Ecto neural progenitor cell (in vitro differentiated cells): ENCODE measurements at regions not wholly inside any gene's neighbourhood (a gene's known extent, or its start where the extent isn't known, plus 50 kb on each side); places are given as distances from the start of the nearest gene placed in this dataset.

Experiments used
- DNase-seq: peaks from one replicate; pipeline ENCODE4 v3.0.0-alpha.2; 2018; ENCODE audit warnings: low spot score

DNA sequence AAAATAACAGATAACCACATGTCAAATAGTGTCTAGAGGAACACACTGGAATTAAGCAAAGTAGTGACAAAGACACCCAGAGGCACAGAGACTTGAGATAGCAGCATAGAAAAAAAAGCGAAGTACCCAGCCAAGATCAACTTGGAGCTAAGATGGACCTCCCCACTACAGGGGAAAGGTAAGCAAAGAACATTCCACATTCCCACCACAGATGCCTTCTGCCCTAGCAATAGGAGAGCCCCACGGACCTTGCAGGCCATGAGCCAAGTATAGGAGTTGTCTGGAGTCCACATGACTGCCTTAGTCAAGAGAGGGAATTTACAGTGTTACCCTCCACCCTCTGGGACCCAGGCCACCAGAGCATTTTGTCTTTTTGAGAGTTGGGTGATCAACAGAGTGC is 110.7 kb upstream of the SPRY2 start:
- DNase-seq = no peak

DNA sequence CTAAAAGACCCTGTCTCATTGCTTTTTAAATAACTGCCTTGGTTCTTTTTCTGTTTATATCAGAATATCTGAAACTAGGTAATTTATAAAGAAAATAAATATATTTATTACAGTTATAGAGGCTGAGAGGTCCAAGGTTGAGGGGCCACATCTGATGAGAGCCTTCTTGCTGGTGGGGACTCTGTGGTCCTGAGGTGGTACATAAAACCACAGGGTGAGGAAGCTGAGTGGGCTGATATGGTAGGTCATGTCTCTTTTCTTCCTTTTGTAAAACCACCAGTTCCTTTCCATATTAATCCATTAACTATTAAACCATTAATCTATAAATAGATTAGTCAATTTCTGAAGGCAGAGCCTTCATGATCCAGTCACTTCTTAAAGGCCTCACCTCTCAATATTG is 109.5 kb upstream of the SPRY2 start:
- DNase-seq = no peak

DNA sequence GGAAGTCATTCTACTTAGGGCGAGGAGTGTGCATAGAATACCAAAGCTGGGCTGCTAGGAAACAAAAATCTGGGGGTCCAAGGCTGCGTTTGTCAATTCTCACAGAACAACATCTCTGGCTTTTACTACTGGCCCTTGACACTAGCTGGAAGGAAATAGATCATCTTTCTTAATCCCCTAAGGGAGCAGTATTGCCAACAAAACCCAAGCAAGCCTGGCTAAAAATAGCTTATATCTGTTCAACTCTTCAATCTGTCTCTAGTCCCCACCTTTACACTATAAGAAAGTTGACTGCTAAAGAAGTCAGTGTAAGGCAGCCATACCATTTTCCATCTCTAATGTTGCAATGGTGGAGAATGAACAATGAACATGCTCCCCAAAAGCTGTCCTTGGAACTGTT is 107.8 kb upstream of the SPRY2 start:
- no peak for DNase-seq

DNA sequence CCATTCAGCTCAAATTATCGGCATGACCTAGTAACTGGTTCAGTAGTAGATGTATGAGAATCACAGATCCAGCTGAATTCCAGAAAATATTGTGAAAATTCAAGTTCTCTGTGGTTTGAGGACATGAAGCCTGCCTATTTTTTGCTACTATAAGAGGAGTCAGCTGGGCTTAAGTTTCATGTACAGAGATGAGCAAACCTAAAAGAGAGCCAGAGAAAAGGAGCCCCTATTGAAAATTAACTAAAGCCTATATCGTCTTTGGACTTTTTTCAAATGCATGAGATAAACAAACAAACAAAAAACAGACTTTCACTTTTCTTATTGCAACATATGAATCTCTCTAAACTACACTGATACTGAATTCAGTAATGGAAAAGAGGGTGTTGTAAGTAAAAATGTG is 106.8 kb upstream of the SPRY2 start:
- DNase-seq = no peak

DNA sequence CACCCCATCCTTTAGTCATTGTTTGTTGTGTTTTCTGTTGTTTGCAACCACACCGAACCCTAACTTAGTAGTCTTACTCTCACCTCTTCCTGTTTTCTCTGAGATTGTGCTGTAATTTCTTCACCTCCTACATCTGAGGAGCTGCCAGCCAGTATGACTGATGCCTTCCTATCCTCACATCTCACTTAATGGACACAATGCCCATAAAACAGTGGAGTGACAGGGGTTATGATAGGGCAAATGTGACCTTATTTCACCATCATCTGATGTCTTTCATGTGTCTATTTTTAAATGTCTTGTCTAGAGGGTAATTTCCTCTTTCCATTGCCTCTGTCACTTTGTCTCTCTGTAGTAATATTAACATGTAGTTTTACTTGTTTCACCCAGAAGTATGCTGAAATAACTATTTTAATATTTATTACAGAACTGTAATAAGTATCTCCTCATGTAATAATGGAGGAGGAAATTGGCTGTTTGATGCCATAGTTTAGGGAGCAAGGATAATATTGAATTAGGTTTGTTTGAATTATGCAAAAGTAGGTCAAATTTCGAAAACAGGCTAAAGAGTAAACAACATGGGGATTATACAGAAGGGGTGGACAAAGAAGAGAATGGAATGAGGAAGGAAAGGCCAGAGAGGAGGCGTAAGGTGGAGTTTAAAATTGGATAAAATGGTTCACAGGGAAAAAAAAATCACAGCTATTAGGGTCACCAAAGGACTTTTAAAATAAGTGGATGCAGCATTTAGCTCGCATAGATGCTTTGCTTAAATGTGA is 103.5 kb upstream of the SPRY2 start:
- no peak for DNase-seq

DNA sequence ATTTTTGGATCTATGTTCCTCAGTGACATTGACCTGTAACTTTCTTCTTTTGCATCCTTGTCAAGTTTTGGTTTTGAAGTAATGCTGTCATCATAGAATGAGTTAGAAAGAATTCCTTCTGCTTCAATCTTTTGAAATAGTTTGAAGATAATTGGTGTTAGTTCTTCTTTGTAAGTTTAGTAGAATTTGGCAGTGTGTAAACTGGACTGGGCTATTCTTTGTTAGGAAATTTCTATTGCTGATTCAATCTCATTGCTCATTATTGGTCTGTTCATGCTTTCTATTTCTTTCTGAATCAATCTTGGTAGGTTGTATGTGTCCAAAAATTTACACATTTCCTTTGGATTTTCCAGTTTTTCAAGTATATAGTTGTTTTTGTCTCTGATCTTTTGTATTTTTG is 101.7 kb upstream of the SPRY2 start:
- no peak for DNase-seq

DNA sequence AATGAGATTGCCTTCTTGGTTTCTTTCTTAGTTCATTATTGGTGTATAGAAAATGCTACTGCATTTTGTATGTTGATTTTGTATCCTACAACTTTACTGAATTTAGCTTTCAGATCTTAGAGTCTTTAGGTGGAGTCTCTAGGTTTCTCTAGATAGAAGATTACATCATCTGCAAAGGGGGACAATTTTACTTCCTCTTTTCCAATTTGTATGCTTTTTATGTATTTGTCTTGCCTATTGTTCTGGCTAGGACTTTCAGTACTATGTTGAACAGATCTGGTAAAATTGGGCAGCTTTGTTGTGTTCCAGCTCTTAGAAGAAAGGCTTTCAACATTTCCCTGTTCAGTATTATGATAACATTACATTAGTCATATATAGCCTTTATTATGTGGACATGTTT is 101.0 kb upstream of the SPRY2 start:
- no peak for DNase-seq

DNA sequence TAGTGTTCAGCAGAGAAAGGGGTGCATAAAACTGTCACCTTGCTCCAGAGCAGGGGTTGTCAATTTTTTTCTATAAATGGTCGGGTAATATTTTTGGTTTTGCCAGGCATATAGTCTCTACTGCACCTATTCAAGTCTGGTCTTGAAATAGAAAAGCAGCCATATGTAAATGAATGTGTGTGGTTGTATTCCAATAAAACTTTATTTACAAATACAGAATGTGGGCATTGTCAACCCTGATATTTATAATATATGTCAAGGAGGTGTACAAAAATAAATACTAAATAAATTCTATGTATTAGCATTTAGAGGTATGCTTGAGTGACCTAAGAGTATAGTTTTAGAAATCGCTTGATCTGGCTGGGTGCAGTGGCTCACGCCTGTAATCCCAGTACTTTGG is 97.6 kb upstream of the SPRY2 start:
- DNase-seq = no peak

DNA sequence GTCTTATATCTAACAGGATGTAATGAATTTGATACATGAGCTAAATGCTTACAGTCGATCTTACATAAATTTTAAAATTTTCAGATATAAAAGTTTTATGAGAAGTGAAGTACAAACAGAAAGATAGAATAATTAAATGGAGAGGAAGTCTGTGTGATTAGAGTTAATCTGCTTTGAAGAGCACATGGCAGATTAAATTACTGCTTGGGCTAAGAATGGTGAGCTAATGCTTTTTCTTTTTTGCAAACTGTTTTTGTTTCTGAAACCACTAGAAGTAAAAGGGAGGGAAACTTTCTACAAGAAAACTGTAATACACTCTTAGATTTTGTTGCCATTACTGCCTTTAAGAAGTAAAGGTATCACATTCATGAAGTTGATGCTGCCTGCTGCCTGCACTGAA is 96.3 kb upstream of the SPRY2 start:
- no peak for DNase-seq

DNA sequence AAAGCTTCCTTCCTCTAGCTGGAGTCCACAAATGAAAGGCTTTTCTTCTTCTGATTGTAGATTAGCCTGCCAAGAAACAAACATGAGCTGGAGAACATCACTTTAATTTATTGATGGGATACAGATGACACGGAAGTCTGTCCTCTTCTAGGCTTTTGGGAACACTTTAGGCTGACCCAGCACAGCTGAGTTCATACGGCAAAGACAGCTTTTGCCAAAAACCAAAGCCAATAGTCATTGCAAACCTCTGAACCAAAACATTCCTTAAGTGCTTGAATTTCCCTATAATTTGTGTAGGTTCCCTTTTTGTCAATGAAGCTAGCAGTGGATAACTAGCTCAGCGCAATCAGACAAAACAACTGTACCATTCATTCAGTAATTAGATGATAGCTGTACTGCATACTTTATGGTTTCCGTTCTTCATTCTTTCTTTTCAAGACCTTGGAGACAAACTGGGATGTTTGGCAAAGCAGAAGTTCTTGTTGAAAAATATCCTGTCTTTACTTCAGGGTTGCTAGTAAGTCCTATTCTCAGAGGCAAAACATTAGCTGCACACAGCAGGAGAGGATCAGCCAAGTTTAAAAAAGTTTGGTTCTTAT is 95.7 kb upstream of the SPRY2 start:
- no peak for DNase-seq

DNA sequence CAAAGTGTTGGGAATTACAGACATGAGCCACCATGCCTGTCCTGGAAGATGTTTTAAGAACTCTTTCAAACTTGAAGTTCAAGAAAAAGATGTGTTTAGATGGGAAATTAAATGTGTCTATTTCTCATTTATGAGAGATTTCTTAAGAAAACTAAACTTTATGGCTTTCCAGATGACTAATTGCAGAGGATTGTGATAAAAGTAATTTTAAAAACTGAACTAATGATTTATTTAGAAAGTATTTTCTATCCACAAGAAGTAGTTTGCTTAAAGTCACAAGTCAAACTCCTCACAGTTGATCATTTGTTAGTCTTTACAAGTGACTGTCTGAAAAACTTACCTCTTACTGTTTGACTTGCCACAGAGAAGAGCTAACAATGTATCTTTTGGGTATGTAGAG is 89.6 kb upstream of the SPRY2 start:
- DNase-seq = no peak

DNA sequence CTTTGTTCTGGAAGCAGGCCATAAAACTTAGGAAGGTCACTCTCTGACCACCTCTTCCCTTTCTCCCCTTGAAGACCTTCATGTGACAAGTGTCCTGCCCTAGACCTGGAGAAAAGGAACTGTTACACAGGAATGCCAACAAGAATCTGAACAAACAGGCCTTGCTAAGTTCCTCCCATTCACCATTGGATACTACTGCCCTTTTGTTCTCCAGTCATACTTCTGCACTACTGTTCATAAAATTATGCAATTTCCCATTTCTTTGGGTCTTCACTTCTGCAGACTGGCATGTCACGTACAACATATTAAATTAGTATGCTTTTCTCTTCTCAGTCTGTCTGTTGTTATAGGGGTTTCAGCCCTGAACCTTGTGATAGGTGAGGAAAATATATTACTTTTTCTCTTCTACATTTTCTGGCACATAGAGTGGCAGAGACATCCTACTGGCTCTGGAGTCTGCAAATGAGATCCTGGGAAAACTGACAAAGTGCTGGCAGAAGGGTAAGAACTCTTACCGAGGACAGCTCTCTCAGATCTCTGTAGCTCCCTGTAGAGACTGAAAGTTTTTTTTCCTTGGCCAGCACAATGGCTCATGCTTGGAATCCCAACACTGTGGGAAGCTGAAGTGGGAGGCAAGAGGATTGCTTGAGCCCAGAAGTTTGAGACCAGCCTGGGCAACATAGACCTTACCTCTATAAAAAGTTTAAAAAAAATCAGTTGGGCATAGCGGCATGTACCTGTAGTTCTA is 87.6 kb upstream of the SPRY2 start:
- no peak for DNase-seq

DNA sequence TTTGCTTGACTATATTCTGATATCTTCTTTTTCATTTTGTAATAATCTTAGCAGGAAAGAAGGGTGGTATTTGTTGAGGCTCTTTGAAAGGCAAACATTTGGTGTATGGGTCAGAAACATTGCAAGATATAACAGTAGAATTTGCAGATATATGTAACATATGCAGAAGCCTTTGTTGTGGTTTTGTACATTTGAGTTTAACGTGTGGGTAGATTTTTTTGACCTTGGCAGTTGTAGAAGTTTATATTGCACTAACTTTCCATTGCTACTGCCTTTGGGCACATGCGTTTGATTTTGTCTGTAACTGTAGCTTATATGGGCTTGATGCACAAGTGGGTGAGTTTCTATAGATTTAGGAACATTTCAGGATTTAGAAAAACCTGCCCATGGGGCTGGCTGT is 78.5 kb upstream of the SPRY2 start:
- no peak for DNase-seq

DNA sequence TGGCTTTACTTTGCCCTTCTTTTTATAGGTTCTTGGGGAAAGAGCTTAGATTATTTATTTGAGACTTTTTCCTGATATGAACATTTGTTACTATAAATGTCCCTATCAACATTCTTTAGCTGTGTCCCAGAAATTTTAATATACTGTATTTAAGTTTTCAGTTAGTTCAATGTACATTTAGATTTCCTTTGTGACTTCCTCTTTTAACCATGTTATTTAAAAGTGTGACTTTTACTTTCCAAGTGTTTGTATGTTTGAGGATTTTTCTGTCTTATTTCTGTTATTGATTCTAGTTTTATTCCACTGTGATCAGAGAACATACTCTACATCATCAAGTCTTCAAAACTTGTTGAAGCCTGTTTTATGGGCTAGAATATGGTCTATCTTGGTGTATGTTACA is 72.7 kb upstream of the SPRY2 start:
- DNase-seq = no peak

DNA sequence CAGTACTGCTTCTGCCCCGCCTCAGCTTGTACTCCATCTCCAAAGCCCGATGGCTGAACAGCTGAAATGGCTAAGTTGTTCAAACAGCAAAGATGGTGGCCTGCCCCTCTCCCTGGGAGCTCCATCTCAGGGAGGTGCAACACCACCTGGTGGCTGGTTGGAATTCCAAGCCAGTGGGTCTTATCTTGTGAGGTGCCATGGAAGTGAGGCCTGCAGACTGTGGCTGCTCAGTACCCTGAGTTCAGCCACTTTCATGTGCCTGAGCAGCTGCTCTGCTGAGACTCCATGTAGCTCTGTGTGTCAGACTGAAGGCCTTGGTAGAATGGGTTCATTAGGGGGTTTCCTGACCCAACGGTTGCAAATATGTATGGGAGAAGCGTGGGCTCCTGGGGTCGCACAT is 67.3 kb upstream of the SPRY2 start:
- no peak for DNase-seq

DNA sequence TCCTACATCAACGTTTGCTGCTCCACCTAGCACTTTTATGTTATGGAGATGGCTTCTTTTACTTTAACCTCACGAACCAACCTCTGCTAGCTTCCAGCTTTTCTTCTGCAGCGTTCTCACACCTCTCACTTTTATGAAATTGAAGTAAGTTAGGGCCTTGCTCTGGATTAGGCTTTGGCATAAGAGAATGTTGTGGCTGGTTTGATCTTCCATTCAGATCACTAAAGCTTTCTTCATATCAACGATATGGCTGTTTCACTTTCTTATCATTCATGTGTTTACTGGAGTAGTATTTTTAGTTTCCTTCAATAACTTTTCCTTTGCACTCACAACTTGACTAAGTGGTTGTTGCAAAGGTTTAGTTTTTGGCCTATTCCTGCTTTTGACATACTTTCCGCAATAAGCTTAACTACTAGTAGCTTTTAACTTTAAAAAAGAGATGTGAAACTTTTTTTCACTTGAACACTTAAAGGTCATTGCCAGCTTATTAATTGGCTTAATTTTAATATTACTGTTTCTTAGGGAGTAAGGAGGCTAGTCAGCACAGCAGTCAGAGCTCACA is 60.0 kb upstream of the SPRY2 start:
- DNase-seq = no peak

DNA sequence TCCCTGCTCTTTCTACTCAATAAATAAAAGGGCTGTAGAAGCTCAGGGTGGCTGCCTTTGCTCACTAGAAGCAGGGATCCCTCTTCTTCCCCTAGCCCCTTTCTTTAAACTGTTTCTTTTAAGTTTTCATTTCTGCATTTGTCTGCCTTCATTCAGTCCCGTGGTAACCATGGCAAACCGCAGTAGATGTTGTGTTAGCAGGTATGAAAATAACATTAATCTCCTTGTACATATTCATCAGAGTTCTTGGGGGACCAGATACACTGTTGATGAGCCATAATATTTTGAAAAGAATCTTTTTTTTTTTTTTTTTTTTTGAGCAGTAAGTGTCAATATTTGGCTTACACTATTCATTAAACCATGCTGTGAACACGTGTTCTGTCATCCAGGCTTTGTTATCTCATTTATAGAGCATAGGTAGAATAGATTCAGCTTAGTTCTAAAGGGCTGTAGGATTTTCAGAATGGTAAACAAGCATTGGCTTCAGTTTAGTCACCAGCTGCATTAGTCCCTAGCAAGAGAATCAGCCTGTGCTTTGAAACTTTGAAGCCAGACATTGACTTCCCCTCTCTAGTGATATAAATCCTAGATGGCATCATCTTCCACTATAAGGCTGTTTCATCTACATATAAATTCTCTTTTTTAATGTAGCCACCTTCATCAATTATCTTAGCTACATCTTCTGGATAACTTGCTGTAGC is 59.4 kb upstream of the SPRY2 start:
- DNase-seq = no peak

DNA sequence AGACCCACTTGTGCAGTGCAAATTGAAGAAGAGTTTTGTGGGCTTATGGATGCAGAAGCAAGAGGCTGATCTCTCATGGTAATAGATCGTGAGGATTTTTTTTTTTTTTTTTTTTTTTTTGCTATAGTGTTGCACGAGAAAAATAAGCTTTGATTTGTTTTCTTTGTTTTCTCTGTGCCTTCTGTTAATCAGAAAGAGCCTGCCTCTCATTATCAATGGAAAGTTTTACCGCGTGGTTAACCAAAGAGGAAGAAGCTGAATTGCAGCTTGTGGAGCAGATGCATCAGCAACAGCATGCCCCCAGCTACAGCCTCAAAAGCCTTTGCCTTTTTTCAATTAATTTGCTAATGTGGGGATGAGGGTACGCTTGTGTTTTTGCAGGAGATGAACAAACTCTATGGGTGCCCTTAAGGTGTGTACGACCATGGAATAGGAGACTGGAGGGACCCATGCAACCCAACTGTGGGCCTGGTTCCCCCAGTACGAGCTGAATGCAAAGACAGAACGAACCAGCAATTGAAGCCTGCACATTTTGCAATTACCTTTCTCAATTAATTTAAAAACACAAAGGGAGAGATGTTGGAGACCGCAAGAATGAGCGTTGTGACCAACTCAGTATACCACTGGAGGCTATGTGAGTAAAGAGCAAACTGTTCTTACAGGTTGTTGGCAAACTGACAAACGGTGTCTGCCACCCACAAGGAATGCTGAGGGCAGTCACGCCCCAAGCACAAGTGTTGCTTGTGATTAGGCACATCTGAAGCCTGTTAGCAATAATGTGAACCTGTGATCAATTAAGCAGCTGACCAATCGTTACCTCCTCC is 58.6 kb upstream of the SPRY2 start:
- DNase-seq = no peak
